SK-N-SH (cell line): ENCODE measurements at regions not wholly inside any gene's neighbourhood (a gene's known extent, or its start where the extent isn't known, plus 50 kb on each side); places are given as distances from the start of the nearest gene placed in this dataset.

Source experiments
- CTCF ChIA-PET: fragments of 300-600, 350-600 bp; formaldehyde crosslinking; extraction: SDS; loops from one replicate; lab custom pipeline; 2021; lab: Yijun Ruan, JAX
- POLR2A ChIA-PET: fragments of 350-600 bp; sonication (Branson Sonifier 250); formaldehyde crosslinking; extraction: SDS; loops from one replicate; lab custom pipeline; 2020; ENCODE audit warnings: antibody characterized with exemption, inconsistent platforms; lab: Yijun Ruan, JAX
- DNase-seq: peaks from one replicate; pipeline ENCODE4 v3.0.0; 2012
- H2AFZ ChIP-seq: fragments of 200-600 bp; sonication (generic); 2 replicates; pipeline ENCODE4 v1.8.1; 2016; ENCODE audit warnings: antibody characterized with exemption, mild to moderate bottlenecking, low read depth
- H3F3A ChIP-seq: fragments of 200-600 bp; sonication (generic); replicated peaks from 2 replicates; pipeline ENCODE3; 2016; ENCODE audit warnings: antibody characterized with exemption, mild to moderate bottlenecking; ENCODE audit not compliant: insufficient read depth
- H3K27ac ChIP-seq, 2 experiments: fragments of 200-500 bp in 1 of 2; fragments of 200-600 bp in 1 of 2; sonication (Bioruptor generic) in 1 of 2; sonication (generic), shearing (Covaris generic) in 1 of 2; 2 replicates each; pipeline versions ENCODE4 v1.5.1 to v1.6.1; 2014 to 2016; ENCODE audit warnings: low read depth in 2 of 2, inconsistent platforms in 1 of 2, low read length in 1 of 2, mild to moderate bottlenecking in 1 of 2, mixed read lengths in 1 of 2
- H3K27me3 ChIP-seq: fragments of 200-600 bp; sonication (generic), shearing (Covaris generic); 2 replicates; pipeline ENCODE4 v1.6.1; 2016; ENCODE audit warnings: mixed run types; ENCODE audit not compliant: insufficient read depth
- H3K36me3 ChIP-seq, 2 experiments: fragments of 200-500 bp in 1 of 2; fragments of 200-600 bp in 1 of 2; sonication (Bioruptor generic) in 1 of 2; sonication (generic) in 1 of 2; replicated peaks in 1 of 2; 2 replicates each; pipeline versions ENCODE3 to v1.5.1; 2014 to 2016; ENCODE audit warnings: low read length in 1 of 2, mild to moderate bottlenecking in 1 of 2; ENCODE audit not compliant: insufficient read depth in 2 of 2, control insufficient read depth in 1 of 2
- H3K4me1 ChIP-seq, 2 experiments: fragments of 200-500 bp in 1 of 2; fragments of 200-600 bp in 1 of 2; sonication (Bioruptor generic) in 1 of 2; sonication (generic), shearing (Covaris generic) in 1 of 2; 2 replicates each; pipeline versions ENCODE4 v1.5.1 to v1.6.1; 2014 to 2016; ENCODE audit warnings: low read depth in 1 of 2, low read length in 1 of 2, mixed run types in 1 of 2; ENCODE audit not compliant: insufficient read depth in 2 of 2, control insufficient read depth in 1 of 2
- H3K4me2 ChIP-seq: fragments of 200-600 bp; sonication (generic), shearing (Covaris generic); 2 replicates; pipeline ENCODE4 v1.6.1; 2017; ENCODE audit warnings: mixed run types
- H3K4me3 ChIP-seq, 2 experiments: fragments of 200-500 bp in 1 of 2; fragments of 200-600 bp in 1 of 2; sonication (Bioruptor generic) in 1 of 2; sonication (generic), shearing (Covaris generic) in 1 of 2; 2 replicates each; pipeline versions ENCODE4 v1.5.1 to v1.8.1; 2014 to 2016; ENCODE audit warnings: low read depth in 2 of 2, inconsistent platforms in 1 of 2, low read length in 1 of 2, mild to moderate bottlenecking in 1 of 2, mixed read lengths in 1 of 2, moderate library complexity in 1 of 2
- H3K79me2 ChIP-seq: fragments of 200-600 bp; sonication (generic); 2 replicates; pipeline ENCODE4 v1.8.1; 2017; ENCODE audit warnings: mild to moderate bottlenecking; ENCODE audit not compliant: insufficient read depth
- H3K9ac ChIP-seq: fragments of 200-600 bp; sonication (generic); 2 replicates; pipeline ENCODE4 v1.6.1; 2017; ENCODE audit warnings: mixed run types
- H3K9me2 ChIP-seq: fragments of 200-600 bp; sonication (generic); 2 replicates; pipeline ENCODE4 v1.6.1; 2017; ENCODE audit warnings: mixed run types
- H3K9me3 ChIP-seq: fragments of 200-600 bp; sonication (generic); 2 replicates; pipeline ENCODE4 v1.6.1; 2017; ENCODE audit warnings: mixed run types, mild to moderate bottlenecking, moderate library complexity
- H4K20me1 ChIP-seq: fragments of 200-600 bp; sonication (generic); 2 replicates; pipeline ENCODE4 v1.6.1; 2017; ENCODE audit warnings: mild to moderate bottlenecking, mixed run types; ENCODE audit not compliant: insufficient read depth
- CHD2 ChIP-seq: fragments of 150-350 bp; IDR thresholded peaks from 2 replicates; pipeline ENCODE4 v1.6.1; 2018; ENCODE audit warnings: low read length; ENCODE audit not compliant: partially characterized antibody
- ELF1 ChIP-seq: IDR thresholded peaks from 2 replicates; pipeline ENCODE4 v1.4.0; 2012
- EZH2phosphoT487 ChIP-seq: fragments of 200-600 bp; sonication (generic); IDR thresholded peaks from 2 replicates; pipeline ENCODE4 v1.6.1; 2017; ENCODE audit warnings: low read depth, mixed run types, mild to moderate bottlenecking, antibody characterized with exemption, moderate library complexity, borderline replicate concordance
- FOXJ3 ChIP-seq: sonication (generic); formaldehyde crosslinking; IDR thresholded peaks from 2 replicates; pipeline ENCODE4 v1.5.1; 2020; ENCODE audit warnings: mild to moderate bottlenecking, missing genetic modification reagents
- GATA2 ChIP-seq: sonication (generic); formaldehyde crosslinking; IDR thresholded peaks from 2 replicates; pipeline ENCODE4 v1.5.0; 2020; ENCODE audit warnings: mild to moderate bottlenecking, missing genetic modification reagents
- JUND ChIP-seq: IDR thresholded peaks from 2 replicates; pipeline ENCODE4 v1.4.0; 2012
- MEF2A ChIP-seq: IDR thresholded peaks from 2 replicates; pipeline ENCODE4 v1.4.0; 2012; ENCODE audit warnings: low read depth, borderline replicate concordance
- NFIC ChIP-seq: IDR thresholded peaks from 2 replicates; pipeline ENCODE4 v1.4.0; 2012; ENCODE audit warnings: borderline replicate concordance
- NRF1 ChIP-seq: IDR thresholded peaks from 2 replicates; pipeline ENCODE4 v1.6.1; 2012; ENCODE audit warnings: low read depth, mild to moderate bottlenecking, low read length
- POLR2AphosphoS5 ChIP-seq: IDR thresholded peaks from 2 replicates; pipeline ENCODE4 v1.6.1; 2012; ENCODE audit warnings: low read depth, low read length
- RAD21 ChIP-seq: IDR thresholded peaks from 2 replicates; pipeline ENCODE4 v1.6.1; 2012; ENCODE audit warnings: mild to moderate bottlenecking, low read length
- RXRA ChIP-seq: IDR thresholded peaks from 2 replicates; pipeline ENCODE4 v1.4.0; 2012; ENCODE audit warnings: low read depth, mild to moderate bottlenecking, borderline replicate concordance
- SIN3A ChIP-seq: IDR thresholded peaks from 2 replicates; pipeline ENCODE4 v1.6.1; 2012; ENCODE audit warnings: low read depth, mild to moderate bottlenecking, low read length, moderate library complexity, borderline replicate concordance
- TCF12 ChIP-seq: IDR thresholded peaks from 2 replicates; pipeline ENCODE4 v1.4.0; 2012
- TEAD4 ChIP-seq: IDR thresholded peaks from 2 replicates; pipeline ENCODE4 v1.4.0; 2012; ENCODE audit warnings: mild to moderate bottlenecking, borderline replicate concordance; ENCODE audit not compliant: insufficient read depth
- USF2 ChIP-seq: fragments of 150-350 bp; IDR thresholded peaks from 2 replicates; pipeline ENCODE4 v1.6.1; 2017; ENCODE audit warnings: antibody characterized with exemption, low read length, low read depth, borderline replicate concordance
- WGBS: methylation state at CpG from one replicate; pipeline ENCODE4 v1.1.6; 2017; ENCODE audit warnings: low lambda C conversion rate; 5-methylcytosine and 5-hydroxymethylcytosine counted together

GRCh38 chr4:64967286-64967685, 558.0 kb upstream of the TECRL start (continued):
- TF ChIP-seq FOXJ3 (CRISPR knock-in tag) (no peak), POLR2AphosphoS5 (no peak), JUND (no peak), ELF1 (no peak), CHD2 (no peak), GATA2 (CRISPR knock-in tag) (no peak)

DNA sequence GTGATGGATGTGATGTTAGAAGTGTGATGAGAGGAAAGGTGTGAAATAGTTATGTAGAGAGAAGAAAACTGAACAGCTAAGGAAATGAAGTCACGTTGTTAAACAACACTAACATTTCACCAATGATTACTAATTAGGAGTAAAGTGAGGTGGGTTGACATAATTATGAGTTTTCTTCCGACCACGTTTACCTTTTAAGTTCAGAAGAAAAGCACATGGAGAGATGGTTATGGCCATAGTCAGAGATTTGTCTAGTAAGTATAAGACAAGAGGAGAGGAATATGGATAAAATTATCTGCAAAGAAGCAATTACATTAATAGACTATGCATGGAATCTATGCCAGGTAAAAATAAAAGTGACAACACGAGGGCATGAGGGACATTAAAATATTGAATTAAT, 551.3 kb upstream of the TECRL start:
- ChIA-PET POLR2A (no interaction called here), CTCF (no interaction called here)
- 1% methylated on average over 4 of the region's 4 CpGs for WGBS
- H3K27ac ChIP-seq, result no peak overlapping the region
- H3K36me3 ChIP-seq, result no peaks in the 10 kb centered on the region
- H3K4me3 ChIP-seq, result no peak overlapping the region
- H2AFZ ChIP-seq, result no peak overlapping the region
- no peaks in the 10 kb centered on the region for H3K4me1 ChIP-seq
- no peak overlapping the region for H3K9ac ChIP-seq
- H3K27me3 ChIP-seq, result no peaks in the 10 kb centered on the region
- no peaks in the 10 kb centered on the region for H3F3A ChIP-seq
- DNase-seq, result no peak
- no peaks in the 10 kb centered on the region for H4K20me1 ChIP-seq
- H3K9me2 ChIP-seq, result no peaks in the 10 kb centered on the region
- TF ChIP-seq TEAD4, result no peak
- H3K79me2 ChIP-seq, result no peaks in the 10 kb centered on the region
- H3K9me3 ChIP-seq, result no peaks in the 10 kb centered on the region
- H3K4me2 ChIP-seq, result no peak overlapping the region

DNA sequence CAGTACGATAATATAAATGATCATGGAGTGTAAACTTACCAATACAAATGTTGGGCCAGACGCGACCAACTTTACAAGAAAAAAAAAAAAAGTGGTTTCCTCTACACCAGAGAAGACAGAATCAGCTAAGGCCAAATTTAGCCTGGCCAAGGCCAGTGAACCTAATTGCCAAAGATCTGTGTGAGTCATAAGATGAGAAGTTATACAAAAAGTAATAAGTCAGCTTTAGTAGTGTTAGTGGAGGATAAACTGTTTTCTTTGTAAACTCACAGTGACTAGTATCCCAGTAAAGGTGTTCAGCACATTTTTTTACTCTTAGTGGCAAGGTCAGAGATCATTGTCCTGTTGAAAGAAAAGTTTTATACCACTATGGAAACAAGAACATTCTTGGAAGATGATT, 531.4 kb upstream of the TECRL start:
- H3K27ac ChIP-seq, result no peak overlapping the region
- no peak overlapping the region for H3K4me2 ChIP-seq
- POLR2A ChIA-PET, result no interaction called here
- H3K9me2 ChIP-seq, result no peaks in the 10 kb centered on the region
- no peaks in the 10 kb centered on the region for H3K9me3 ChIP-seq
- CTCF ChIA-PET, result no interaction called here
- no peak for TF ChIP-seq RXRA
- TF ChIP-seq MEF2A, result no peak
- no peak for TF ChIP-seq NRF1
- no peak for TF ChIP-seq GATA2 (CRISPR knock-in tag)
- TF ChIP-seq ELF1, result no peak
- no peak for TF ChIP-seq USF2
- no peak for TF ChIP-seq RAD21
- no peak for TF ChIP-seq NFIC
- no peak for TF ChIP-seq TCF12
- no peak for TF ChIP-seq SIN3A
- TF ChIP-seq EZH2phosphoT487, result no peak
- TF ChIP-seq TEAD4, result no peak
- no peak overlapping the region for H3K9ac ChIP-seq
- WGBS, result 45% methylated on average over 3 of the region's 3 CpGs
- H3K4me1 ChIP-seq, result no peaks in the 10 kb centered on the region
- no peaks in the 10 kb centered on the region for H3F3A ChIP-seq
- no peak overlapping the region for H3K4me3 ChIP-seq
- no peaks in the 10 kb centered on the region for H3K27me3 ChIP-seq
- H3K79me2 ChIP-seq, result no peaks in the 10 kb centered on the region
- no peaks in the 10 kb centered on the region for H4K20me1 ChIP-seq
- H2AFZ ChIP-seq, result no peak overlapping the region
- no peak for DNase-seq
- no peaks in the 10 kb centered on the region for H3K36me3 ChIP-seq
